Kidney capillary endothelial cell (primary cell): ENCODE measurements at regions not wholly inside any gene's neighbourhood (a gene's known extent, or its start where the extent isn't known, plus 50 kb on each side); places are given as distances from the start of the nearest gene placed in this dataset.
"Not testable (repeated sequence)": the region's sequence is repeated elsewhere in the genome, so short reads cannot be mapped to it uniquely, and the experiment has no call there.

Experiments used
- DNase-seq: peaks from one replicate; pipeline ENCODE4 v3.0.0-alpha.2; 2018; ENCODE audit warnings: low spot score

DNA sequence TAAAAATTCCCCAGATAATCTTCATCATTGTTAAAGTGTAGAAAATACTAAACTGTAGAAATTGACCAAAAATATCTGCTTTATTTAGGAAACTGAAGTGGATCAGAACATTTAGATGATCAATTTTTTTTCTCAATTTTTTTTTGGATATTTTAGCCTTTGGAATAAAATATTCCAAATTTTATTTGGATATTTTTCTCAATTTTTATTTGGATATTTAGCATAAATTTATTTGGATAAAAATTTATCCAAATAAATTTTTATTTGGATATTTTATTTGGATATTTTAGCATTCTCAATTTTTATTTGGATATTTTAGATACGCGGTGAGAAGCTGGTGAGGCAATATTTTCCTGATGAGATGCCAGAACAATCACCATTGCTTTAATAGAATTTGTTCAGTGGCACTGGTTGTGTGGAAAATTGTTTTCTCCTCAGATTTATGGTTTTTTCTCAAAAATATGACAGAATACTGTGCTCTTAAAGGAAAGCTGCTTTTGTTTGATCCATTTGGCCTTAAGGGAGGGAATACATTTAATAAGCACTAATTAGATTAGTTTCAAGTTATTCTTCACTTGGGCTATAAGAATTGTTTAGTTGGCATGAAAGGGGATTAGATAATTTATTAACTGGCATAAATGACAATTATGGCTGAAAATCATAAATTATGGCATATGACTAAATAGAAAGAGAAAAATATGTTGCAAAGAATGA lies 470.1 kb downstream of the MFSD1 start:
- DNase-seq, result no peak

- DNase-seq, result no peak
These were observed 471.2 kb downstream of the MFSD1 start for GRCh38 chr3:159273070-159273469.

GRCh38 chr3:159273608-159274007 lies 471.8 kb downstream of the MFSD1 start:
- peak; percentile 30 for DNase-seq

DNA sequence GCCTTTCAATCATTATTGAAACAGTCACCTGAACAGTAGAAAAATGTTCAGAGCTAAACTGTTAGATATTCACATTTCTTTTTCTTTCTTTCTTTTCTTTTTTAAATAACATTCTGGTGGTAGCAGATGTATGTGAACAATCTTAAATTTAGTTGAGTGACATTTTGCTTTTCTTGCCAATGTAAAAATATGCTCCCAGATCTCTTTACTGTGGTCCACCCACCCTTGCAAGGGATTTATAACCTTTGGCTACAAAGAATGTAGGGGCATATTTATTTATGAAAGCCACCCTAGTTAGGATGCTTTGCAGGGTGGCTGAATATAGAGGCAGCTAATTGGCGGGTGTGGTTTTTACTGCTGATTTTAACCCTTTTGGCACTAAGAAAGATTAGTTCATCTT lies 473.9 kb downstream of the MFSD1 start:
- DNase-seq, result no peak

- DNase-seq, result no peak
These were observed 476.0 kb downstream of the MFSD1 start for GRCh38 chr3:159277814-159278213.

DNA sequence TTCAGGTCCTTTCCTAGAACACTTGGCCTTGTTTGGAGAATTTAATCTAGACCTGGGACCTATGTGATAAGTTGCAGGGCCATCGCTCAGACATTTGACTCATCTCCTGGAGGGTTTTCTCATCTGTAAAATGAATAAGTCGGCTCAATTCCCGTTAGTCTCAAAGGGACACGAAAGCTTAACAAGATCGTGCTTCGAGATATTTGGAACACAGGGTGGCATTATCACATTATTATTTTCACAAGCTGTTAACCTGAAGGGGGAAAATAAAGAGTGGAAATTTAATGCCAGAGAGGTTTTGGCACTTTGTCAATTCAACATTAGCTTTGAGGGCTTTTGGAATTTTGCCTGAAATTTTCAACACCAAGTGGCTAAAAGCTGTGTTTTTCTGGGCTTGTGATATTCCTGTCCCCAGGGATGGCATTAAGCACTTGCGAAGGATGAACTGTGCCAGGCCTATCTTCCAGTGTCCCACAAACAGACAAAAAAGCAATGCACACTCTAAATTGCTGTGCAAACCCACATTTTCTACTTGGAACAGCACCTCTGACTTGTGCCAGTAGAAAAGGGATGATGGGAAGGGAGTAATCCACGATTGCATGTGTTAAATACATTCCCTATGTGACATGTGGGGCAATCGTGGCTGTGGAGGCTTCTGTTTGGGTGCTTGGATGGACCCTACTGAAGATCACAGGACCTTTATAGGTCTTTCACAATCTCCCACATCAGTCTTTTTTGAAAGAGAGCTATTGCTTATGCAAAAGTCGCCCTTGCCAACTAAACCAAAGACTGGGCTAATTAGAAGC lies 478.7 kb downstream of the MFSD1 start:
- DNase-seq, result no peak

GRCh38 chr3:159293493-159293892 lies 491.6 kb downstream of the MFSD1 start:
- no peak for DNase-seq

GRCh38 chr3:159301961-159302360 lies 500.1 kb downstream of the MFSD1 start:
- no peak for DNase-seq

DNA sequence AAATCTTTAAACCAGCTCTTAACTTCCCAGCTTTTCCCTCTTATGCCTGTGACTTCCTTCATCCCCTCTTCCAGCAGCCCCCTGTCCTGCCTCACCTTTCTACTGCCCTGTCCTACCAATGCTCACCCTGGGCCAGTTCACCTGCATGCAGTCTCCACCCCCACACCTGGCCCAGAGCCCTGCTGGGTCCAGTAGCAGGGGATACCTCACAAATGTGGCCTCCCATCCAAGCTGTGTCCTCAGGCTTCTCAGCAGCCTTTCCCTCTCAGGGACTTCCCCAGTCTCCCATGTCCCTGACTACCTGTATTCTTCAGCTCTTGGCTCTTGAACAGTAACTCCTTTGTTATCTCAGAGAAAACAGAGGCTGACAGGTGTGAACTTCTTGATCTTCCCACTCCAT lies 503.2 kb downstream of the MFSD1 start:
- DNase-seq, result no peak

DNA sequence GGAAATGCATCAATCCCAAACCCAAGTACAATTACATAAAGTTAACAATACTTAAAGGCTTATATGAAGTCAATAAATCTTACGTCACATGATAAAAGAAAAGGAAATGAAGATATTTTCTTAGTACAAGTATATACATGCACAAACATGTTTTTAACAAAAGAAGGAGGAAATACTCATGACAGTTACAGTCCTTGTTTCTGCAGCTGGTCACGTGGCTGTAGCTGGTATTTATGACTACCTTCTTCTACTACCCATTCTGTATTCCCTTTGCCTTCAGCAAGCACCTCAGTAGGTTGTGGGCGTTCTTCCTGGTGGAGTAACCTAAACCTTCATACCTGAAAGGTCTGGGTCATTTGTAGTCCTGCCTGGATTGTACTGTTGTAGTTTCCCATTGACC lies 514.9 kb downstream of the MFSD1 start:
- DNase-seq, result not testable (repeated sequence)

DNA sequence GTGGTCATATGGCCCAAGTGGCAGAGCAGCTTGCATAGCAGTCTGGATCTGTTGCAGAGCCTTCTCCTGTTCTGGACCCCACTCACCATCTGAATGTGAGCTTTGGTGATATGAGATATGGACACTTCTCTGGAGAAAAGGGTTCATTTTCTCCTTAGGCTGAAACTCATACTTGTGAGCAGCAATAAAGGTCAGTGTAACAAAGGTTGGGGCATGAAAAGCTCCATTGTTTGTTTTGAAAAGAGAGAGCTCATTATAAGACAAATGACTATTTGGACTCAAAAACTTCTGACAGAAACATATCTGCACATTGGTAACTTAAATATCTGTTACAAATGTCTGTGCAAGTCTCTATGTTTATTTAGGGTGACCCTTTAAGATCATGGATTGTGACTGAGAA lies 517.3 kb downstream of the MFSD1 start:
- no peak for DNase-seq

DNA sequence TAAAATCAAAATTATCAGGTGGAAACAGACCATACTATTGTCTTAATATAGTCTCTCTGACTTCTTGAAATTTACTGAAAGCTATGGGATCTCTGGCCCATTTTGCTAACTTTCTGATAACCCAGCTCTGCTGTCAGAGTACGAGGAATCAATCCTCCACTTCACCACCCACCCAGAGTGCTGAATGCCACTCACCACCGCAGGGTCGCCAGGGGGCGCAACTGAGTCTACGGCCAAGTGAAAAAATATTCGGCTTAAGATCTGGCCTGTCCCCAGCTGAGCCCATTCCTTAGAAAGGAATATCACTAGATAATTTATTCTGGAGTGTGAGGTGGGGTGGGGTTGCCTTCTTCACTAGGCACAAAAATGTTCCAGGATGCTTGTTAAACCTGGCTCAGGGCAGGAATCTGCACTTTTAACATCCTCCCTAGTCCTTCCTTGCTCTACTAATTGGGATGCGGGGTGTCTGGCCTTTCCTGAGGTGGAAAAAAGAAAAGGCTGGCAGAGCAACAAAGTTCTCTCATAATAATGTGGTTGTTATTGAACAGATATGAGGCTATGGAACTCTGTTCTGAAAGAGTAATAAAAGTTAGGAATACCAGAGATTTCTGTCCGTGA lies 520.6 kb downstream of the MFSD1 start:
- peak; percentile 5 for DNase-seq

DNA sequence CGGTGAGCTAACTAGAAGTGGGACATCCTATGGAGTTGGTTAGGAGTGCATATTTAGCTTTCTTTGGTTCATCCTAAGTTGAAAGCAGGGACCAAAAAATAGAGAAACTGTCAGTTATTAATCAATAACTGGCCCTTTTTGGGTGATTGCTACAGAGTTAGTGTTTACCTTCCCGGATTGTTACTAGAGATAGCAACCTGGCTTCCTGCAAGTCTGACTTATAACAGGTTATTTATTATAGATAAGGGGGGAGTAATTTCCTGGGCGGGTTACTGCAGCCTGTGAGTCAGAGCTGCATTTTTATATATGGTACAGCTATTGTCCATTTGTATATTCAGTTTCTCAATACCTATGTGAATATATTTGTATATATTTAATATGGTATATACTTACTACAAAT lies 522.0 kb downstream of the MFSD1 start:
- no peak for DNase-seq

- DNase-seq, result no peak
These were observed 525.1 kb downstream of the MFSD1 start for GRCh38 chr3:159326998-159327397.

GRCh38 chr3:159332535-159333099 lies 530.8 kb downstream of the MFSD1 start:
- DNase-seq, result no peak

DNA sequence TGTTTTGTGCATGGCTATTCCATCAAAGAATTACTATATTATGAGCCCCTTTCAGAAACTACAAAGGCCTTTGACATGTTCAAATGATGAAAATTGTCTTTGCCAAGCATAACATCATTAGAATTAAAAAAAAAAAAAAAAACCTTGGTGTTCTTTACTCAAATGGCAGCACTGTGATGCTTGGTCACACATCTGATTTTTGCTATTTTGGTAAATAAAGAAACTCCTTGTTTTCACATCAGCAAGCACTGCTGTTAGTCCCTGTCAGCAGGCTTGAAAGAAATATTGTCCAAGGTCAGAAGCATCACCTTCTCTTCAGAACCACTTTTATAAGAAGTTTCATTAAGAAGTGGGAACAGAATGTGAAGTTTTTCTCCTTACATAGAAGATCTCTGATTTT lies 537.3 kb downstream of the MFSD1 start:
- no peak for DNase-seq

- no peak for DNase-seq
These were observed 539.1 kb downstream of the MFSD1 start for GRCh38 chr3:159340877-159341500.

DNA sequence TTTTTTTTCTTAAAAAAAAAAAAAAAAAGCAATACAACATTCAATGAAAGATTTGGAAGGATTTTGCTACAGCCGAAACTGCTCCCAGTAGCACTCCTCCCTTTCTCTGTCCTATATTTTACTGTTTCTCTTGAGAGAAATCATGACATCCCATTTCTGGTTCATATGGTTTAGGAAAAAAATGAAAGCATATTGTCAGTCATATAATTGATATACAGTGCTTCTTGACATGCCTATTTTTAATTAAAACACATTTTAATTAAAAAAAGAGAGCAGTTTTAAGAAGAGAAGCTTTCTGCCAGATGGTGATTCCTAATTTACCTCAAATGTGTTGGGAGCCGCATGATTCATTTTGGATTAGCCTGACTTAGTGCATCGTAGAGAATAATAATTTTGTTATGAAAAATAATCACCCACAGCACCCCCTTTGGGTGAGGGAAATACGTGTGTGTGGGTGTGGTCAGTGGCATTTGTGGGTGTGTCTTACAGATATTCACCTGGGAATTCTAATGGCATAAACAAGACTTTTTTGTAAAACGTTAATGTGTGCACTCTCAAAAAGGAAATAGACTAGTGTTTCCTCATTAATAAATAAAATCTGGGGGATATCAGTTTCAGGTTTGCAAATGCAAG lies 544.5 kb downstream of the MFSD1 start:
- DNase-seq, result no peak

DNA sequence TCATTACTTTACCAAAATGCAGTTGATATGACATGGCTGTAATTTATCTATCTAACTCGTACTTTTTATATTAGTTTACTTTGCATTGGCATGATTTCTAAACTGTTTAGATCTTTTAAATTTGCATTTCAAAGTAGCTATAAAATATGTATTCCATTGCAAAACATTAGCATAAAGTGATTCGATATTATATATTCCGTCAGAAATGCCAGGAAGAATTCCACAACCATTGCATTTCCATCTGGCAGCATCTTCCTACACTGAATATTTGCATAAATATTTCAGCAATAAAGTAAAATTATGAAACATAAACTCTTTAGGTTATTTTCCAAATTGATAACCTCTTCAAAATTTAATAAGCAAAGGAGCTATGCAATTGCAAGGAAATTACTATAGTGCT lies 546.6 kb downstream of the MFSD1 start:
- no peak for DNase-seq

GRCh38 chr3:159356606-159357005 lies 554.8 kb downstream of the MFSD1 start:
- DNase-seq, result no peak

GRCh38 chr3:159364511-159364910 lies 562.7 kb downstream of the MFSD1 start:
- DNase-seq, result no peak

DNA sequence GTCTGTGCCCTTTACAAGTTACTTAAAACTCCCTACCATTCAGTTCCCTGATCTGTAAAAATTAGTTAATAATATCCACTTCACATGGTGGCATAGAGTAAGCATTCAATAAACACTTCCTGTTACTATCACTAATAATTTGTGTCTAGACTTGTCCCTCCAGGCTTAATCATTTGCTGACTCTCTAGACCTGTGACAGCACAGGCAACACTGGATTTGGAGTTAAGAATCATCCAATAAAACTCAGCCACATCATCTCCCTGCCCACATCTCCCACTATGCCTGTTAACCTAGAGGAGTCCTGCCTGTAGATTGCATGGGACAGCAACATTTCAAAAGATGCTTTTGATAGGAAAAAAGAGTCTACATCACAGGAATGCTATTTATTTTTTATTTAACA lies 564.6 kb downstream of the MFSD1 start:
- no peak for DNase-seq
